K562 (cell line): ENCODE measurements at regions not wholly inside any gene's neighbourhood (a gene's known extent, or its start where the extent isn't known, plus 50 kb on each side); places are given as distances from the start of the nearest gene placed in this dataset.

Source experiments
- ATAC-seq: fragments of 200-7000 bp; cut with Tn5 transposase; 3 replicates; pipeline ENCODE4 v1.9.1; 2020; ENCODE audit warnings: moderate library complexity
- BruUV-seq: library from RNA; stranded (reverse); fragments of 400-500 nt; replicated peaks from 2 replicates; lab custom pipeline; 2021; lab: Mats Ljungman, UMichigan
- CTCF ChIA-PET: fragments of 300-600 bp; formaldehyde crosslinking; extraction: SDS; loops from one replicate; lab custom pipeline; 2021; ENCODE audit warnings: low intra/inter-chr PET ratio; lab: Yijun Ruan, JAX
- POLR2A ChIA-PET: fragments of 300-600, 350-650 bp; sonication (Branson Sonifier 250); formaldehyde crosslinking; extraction: SDS; loops from one replicate; lab custom pipeline; 2021; ENCODE audit warnings: antibody characterized with exemption, inconsistent platforms; lab: Yijun Ruan, JAX
- DNase-seq, 4 experiments: peaks; one replicate each; pipeline versions ENCODE4 v3.0.0 to v3.0.0-alpha.2; 2011 to 2018; ENCODE audit warnings: low spot score in 3 of 4, mixed read lengths in 3 of 4; ENCODE audit errors: extremely low read depth in 1 of 4
- FAIRE-seq: peaks from 2 replicates; lab custom pipeline; 2011; peaks lifted over from hg19 to GRCh38; lab: Jason Lieb, UNC
- H2AFZ ChIP-seq: 2 replicates; pipeline ENCODE4 v1.6.0; 2011; ENCODE audit warnings: low read depth, low read length, control low read depth, inconsistent platforms
- H3K27ac ChIP-seq: fragments of 200-600 bp; 3 replicates; pipeline ENCODE4 v1.8.0; 2011; ENCODE audit warnings: low read depth, mild to moderate bottlenecking, control low read depth, inconsistent platforms, low read length, moderate library complexity, mixed read lengths; ENCODE audit errors: extremely low read depth
- H3K27me3 ChIP-seq, 2 experiments: fragments of 300-600 bp in 1 of 2; 2 replicates in 1 of 2; 3 replicates in 1 of 2; pipeline versions ENCODE4 v1.6.0 to v1.8.0; 2011; ENCODE audit warnings: inconsistent platforms in 2 of 2, low read length in 2 of 2, mild to moderate bottlenecking in 1 of 2, mixed read lengths in 1 of 2, moderate library complexity in 1 of 2; ENCODE audit not compliant: control insufficient read depth in 2 of 2, insufficient read depth in 2 of 2
- H3K36me3 ChIP-seq: fragments of 300-600 bp; 3 replicates; pipeline ENCODE4 v1.8.0; 2011; ENCODE audit warnings: mild to moderate bottlenecking, low read length, inconsistent platforms; ENCODE audit not compliant: control insufficient read depth, insufficient read depth
- H3K4me1 ChIP-seq, 2 experiments: fragments of 200-600 bp in 1 of 2; replicated peaks in 1 of 2; 2 replicates in 1 of 2; 3 replicates in 1 of 2; pipeline versions ENCODE4 v1.5.1 to v1.8.0; 2011; ENCODE audit warnings: inconsistent platforms in 2 of 2, low read length in 2 of 2, mild to moderate bottlenecking in 1 of 2, mixed read lengths in 1 of 2, moderate library complexity in 1 of 2; ENCODE audit not compliant: control insufficient read depth in 2 of 2, insufficient read depth in 2 of 2
- H3K4me2 ChIP-seq: 2 replicates; pipeline ENCODE4 v1.6.1; 2011; ENCODE audit warnings: low read length, control low read depth, inconsistent platforms, mixed read lengths; ENCODE audit not compliant: insufficient read depth
- H3K4me3 ChIP-seq: fragments of 200-600 bp; sonication (generic), shearing (Covaris generic); 2 replicates; pipeline ENCODE4 v1.5.1; 2016; ENCODE audit warnings: control low read depth, inconsistent platforms
- H3K79me2 ChIP-seq: fragments of 200-600 bp; 3 replicates; pipeline ENCODE4 v1.8.0; 2011; ENCODE audit warnings: low read length, inconsistent platforms; ENCODE audit not compliant: control insufficient read depth, insufficient read depth
- H3K9ac ChIP-seq, 2 experiments: 2 replicates each; pipeline versions ENCODE4 v1.6.0 to v1.6.1; 2011; ENCODE audit warnings: low read depth in 2 of 2, low read length in 2 of 2, control low read depth in 1 of 2, inconsistent platforms in 1 of 2, mild to moderate bottlenecking in 1 of 2, mixed read lengths in 1 of 2; ENCODE audit not compliant: insufficient read depth in 1 of 2
- H3K9me1 ChIP-seq: one replicate; pipeline ENCODE4 v1.6.0; 2011; ENCODE audit warnings: inconsistent platforms, mild to moderate bottlenecking, low read length, moderate library complexity; ENCODE audit not compliant: control insufficient read depth, insufficient read depth
- H3K9me3 ChIP-seq: replicated peaks from 2 replicates; pipeline ENCODE4 v1.5.1; 2011; ENCODE audit warnings: low read depth, low read length, inconsistent platforms; ENCODE audit not compliant: control insufficient read depth, insufficient read depth
- H4K20me1 ChIP-seq: replicated peaks from 2 replicates; pipeline ENCODE4 v1.6.1; 2011; ENCODE audit warnings: low read length, inconsistent platforms, mixed read lengths; ENCODE audit not compliant: control insufficient read depth, insufficient read depth
- CAMTA2 ChIP-seq: fragments of 250-450 bp; sonication (Bioruptor Pico); conservative IDR thresholded peaks from 2 replicates; pipeline ENCODE4 v1.5.1; 2022
- CC2D1A ChIP-seq: fragments of 450-650 bp; IDR thresholded peaks from 2 replicates; pipeline ENCODE4 v1.6.1; 2017; ENCODE audit warnings: mild to moderate bottlenecking
- POLR2G ChIP-seq: fragments of 200-400 bp; formaldehyde crosslinking; IDR thresholded peaks from 2 replicates; pipeline ENCODE4 v1.6.1; 2017; ENCODE audit warnings: low read depth, mild to moderate bottlenecking, antibody characterized with exemption, low read length, moderate library complexity
- PYGO2 ChIP-seq: fragments of 450-650 bp; IDR thresholded peaks from 2 replicates; pipeline ENCODE4 v1.6.1; 2016; ENCODE audit warnings: mild to moderate bottlenecking, missing genetic modification characterization, moderate library complexity, missing compliant biosample characterization
- ZNF174 ChIP-seq: fragments of 250-450 bp; sonication (Bioruptor Pico); IDR thresholded peaks from 2 replicates; pipeline ENCODE4 v1.4.0; 2020; ENCODE audit warnings: mild to moderate bottlenecking
- ZNF274 ChIP-seq: IDR thresholded peaks from 2 replicates; pipeline ENCODE4 v1.6.1; 2011; ENCODE audit warnings: low read depth, mild to moderate bottlenecking, low read length, moderate library complexity, borderline replicate concordance
- ZNF507 ChIP-seq: conservative IDR thresholded peaks from 2 replicates; pipeline ENCODE4 v1.6.1; 2017; ENCODE audit warnings: missing genetic modification characterization, missing compliant biosample characterization
- WGBS: fragments of 100-300 bp; shearing (Covaris generic); methylation state at CpG from one replicate; pipeline ENCODE4 v1.1.6; 2016; ENCODE audit warnings: low coverage, mixed read lengths; ENCODE audit not compliant: insufficient coverage; ENCODE audit errors: missing lambda C conversion rate; 5-methylcytosine and 5-hydroxymethylcytosine counted together
- in situ Hi-C: fragments of 300-500 bp; cut with MboI; formaldehyde crosslinking; loops from 4 replicates; pipeline ENCODE4 v1.15.0; 2018; ENCODE audit warnings: inconsistent platforms, mixed read lengths
- intact Hi-C: fragments of 100-400 bp; cut with micrococcal nuclease; formaldehyde crosslinking; loops from 2 replicates; pipeline ENCODE4 v1.14.2; 2022
- TF ChIP-seq, protein P1 (sequence below): sonication (generic); formaldehyde crosslinking; IDR thresholded peaks from 2 replicates; pipeline ENCODE4 v1.8.0; 2023; ENCODE audit warnings: mild to moderate bottlenecking, missing genetic modification reagents
- TF ChIP-seq, protein P2 (sequence below): fragments of 450-650 bp; conservative IDR thresholded peaks from 2 replicates; pipeline ENCODE4 v1.6.1; 2016; ENCODE audit warnings: missing genetic modification characterization, low read depth, mild to moderate bottlenecking, missing compliant biosample characterization, moderate library complexity
- TF ChIP-seq, protein P3 (sequence below): fragments of 200-800 bp; sonication (Bioruptor generic); IDR thresholded peaks from 2 replicates; pipeline ENCODE4 v1.6.1; 2016; ENCODE audit warnings: missing genetic modification characterization, missing compliant biosample characterization

DNA sequence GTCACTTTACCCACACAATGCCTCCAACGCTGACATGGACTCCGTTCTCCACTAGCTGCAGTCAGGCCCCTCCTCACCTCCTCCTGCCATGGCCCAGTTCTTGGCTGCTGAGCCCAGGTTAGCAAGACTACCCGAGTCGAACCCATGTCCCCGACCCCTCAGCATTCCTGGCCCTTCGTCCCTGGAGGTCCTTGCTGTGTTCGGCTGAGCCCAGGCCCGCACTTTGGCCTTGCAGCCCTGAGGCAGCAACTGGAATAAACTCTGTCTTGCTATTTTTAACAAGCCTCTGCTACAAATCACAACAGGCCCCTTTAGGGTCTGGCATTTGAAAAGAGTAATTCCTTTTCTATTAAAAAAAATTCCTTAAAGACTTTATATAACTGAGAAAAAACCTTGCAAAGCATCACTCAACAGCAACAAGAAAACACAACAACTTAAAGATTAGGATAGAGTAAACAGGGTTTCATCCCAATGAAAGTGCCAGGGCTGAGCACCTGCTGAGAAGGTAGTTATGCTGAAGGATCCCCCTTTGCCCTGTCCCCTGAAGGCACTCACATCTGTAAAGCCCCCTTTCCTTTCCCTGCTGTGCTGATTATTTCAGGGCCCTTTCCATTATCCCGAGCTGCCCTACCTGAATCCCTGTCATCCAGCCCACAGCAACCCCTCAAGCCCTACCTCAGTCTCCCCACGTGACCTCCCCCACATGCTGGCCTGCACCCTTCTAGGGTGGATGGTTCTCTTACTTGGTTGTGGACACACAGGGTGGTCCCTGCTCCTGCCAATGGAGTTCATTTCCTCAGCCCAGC lies 120.0 kb upstream of the SNTG2 start:
- H3K9me3 ChIP-seq = no peaks in the 10 kb centered on the region
- H3K9ac ChIP-seq = no peak overlapping the region
- no peak overlapping the region for H3K4me3 ChIP-seq
- no peaks in the 10 kb centered on the region for H3K79me2 ChIP-seq
- TF ChIP-seq, protein P1, sequence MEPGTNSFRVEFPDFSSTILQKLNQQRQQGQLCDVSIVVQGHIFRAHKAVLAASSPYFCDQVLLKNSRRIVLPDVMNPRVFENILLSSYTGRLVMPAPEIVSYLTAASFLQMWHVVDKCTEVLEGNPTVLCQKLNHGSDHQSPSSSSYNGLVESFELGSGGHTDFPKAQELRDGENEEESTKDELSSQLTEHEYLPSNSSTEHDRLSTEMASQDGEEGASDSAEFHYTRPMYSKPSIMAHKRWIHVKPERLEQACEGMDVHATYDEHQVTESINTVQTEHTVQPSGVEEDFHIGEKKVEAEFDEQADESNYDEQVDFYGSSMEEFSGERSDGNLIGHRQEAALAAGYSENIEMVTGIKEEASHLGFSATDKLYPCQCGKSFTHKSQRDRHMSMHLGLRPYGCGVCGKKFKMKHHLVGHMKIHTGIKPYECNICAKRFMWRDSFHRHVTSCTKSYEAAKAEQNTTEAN = no peak
- no peak for TF ChIP-seq ZNF507 (tag)
- TF ChIP-seq CC2D1A = no peak
- TF ChIP-seq PYGO2 = no peak
- TF ChIP-seq, protein P2, sequence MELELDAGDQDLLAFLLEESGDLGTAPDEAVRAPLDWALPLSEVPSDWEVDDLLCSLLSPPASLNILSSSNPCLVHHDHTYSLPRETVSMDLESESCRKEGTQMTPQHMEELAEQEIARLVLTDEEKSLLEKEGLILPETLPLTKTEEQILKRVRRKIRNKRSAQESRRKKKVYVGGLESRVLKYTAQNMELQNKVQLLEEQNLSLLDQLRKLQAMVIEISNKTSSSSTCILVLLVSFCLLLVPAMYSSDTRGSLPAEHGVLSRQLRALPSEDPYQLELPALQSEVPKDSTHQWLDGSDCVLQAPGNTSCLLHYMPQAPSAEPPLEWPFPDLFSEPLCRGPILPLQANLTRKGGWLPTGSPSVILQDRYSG = no peak
- TF ChIP-seq ZNF274 = no peak
- TF ChIP-seq, protein P3, sequence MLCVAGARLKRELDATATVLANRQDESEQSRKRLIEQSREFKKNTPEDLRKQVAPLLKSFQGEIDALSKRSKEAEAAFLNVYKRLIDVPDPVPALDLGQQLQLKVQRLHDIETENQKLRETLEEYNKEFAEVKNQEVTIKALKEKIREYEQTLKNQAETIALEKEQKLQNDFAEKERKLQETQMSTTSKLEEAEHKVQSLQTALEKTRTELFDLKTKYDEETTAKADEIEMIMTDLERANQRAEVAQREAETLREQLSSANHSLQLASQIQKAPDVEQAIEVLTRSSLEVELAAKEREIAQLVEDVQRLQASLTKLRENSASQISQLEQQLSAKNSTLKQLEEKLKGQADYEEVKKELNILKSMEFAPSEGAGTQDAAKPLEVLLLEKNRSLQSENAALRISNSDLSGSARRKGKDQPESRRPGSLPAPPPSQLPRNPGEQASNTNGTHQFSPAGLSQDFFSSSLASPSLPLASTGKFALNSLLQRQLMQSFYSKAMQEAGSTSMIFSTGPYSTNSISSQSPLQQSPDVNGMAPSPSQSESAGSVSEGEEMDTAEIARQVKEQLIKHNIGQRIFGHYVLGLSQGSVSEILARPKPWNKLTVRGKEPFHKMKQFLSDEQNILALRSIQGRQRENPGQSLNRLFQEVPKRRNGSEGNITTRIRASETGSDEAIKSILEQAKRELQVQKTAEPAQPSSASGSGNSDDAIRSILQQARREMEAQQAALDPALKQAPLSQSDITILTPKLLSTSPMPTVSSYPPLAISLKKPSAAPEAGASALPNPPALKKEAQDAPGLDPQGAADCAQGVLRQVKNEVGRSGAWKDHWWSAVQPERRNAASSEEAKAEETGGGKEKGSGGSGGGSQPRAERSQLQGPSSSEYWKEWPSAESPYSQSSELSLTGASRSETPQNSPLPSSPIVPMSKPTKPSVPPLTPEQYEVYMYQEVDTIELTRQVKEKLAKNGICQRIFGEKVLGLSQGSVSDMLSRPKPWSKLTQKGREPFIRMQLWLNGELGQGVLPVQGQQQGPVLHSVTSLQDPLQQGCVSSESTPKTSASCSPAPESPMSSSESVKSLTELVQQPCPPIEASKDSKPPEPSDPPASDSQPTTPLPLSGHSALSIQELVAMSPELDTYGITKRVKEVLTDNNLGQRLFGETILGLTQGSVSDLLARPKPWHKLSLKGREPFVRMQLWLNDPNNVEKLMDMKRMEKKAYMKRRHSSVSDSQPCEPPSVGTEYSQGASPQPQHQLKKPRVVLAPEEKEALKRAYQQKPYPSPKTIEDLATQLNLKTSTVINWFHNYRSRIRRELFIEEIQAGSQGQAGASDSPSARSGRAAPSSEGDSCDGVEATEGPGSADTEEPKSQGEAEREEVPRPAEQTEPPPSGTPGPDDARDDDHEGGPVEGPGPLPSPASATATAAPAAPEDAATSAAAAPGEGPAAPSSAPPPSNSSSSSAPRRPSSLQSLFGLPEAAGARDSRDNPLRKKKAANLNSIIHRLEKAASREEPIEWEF = no peak
- TF ChIP-seq POLR2G = no peak
- no peak for TF ChIP-seq ZNF174 (CRISPR knock-in tag)
- TF ChIP-seq CAMTA2 (CRISPR knock-in tag) = no peak
- CTCF ChIA-PET = no interaction called here
- ATAC-seq = no peak
- under 1% methylated on average over 9 of the region's 10 CpGs for WGBS
- H3K9me1 ChIP-seq = no peaks in the 10 kb centered on the region
- POLR2A ChIA-PET = no interaction called here
- peaks cover 3 to 32% of the 10 kb centered on the region in 2 experiments; a peak in 4 of 5 replicates for H3K27me3 ChIP-seq
- H3K4me2 ChIP-seq = no peak overlapping the region
- DNase-seq = no peak
- intact Hi-C loops = no loop called here
- H4K20me1 ChIP-seq = no peaks in the 10 kb centered on the region
- H3K36me3 ChIP-seq = no peaks in the 10 kb centered on the region
- no peak overlapping the region for H2AFZ ChIP-seq
- no TSS peak for BruUV-seq
- FAIRE-seq = no peak
- H3K4me1 ChIP-seq = no peaks in the 10 kb centered on the region
- in situ Hi-C loops = no loop called here
- no peak overlapping the region for H3K27ac ChIP-seq
